Peyer's patch (tissue), 4 donors: ENCODE measurements at regions not wholly inside any gene's neighbourhood (a gene's known extent, or its start where the extent isn't known, plus 50 kb on each side); places are given as distances from the start of the nearest gene placed in this dataset.

Experiments
- DNase-seq, 3 donors: peaks; one replicate each; pipeline ENCODE4 v3.0.0-alpha.2; 2017 to 2019
- H3K27ac ChIP-seq, 4 donors: fragments of 200-600 bp; sonication (generic); one replicate each; pipeline ENCODE4 v1.5.1; 2016 to 2019
- H3K27me3 ChIP-seq, 2 donors: fragments of 200-600 bp; sonication (generic); one replicate each; pipeline ENCODE4 v1.5.1; 2019
- H3K36me3 ChIP-seq, 3 donors: fragments of 200-600 bp; sonication (generic); one replicate each; pipeline ENCODE4 v1.5.1; 2016 to 2019
- H3K4me1 ChIP-seq, 4 donors: fragments of 200-600 bp; sonication (generic); one replicate each; pipeline ENCODE4 v1.5.1; 2016 to 2019
- H3K4me3 ChIP-seq, 4 donors: fragments of 200-600 bp; sonication (generic); 1 replicate in 3 of 4; 2 replicates in 1 of 4; pipeline ENCODE4 v1.5.1; 2016 to 2019; ENCODE audit warnings: mild to moderate bottlenecking in 1 of 4
- H3K9me3 ChIP-seq, 4 donors: fragments of 200-600 bp; sonication (generic); one replicate each; pipeline ENCODE4 v1.5.1; 2016 to 2019; ENCODE audit warnings: mild to moderate bottlenecking in 1 of 4
- CTCF ChIP-seq, 6 experiments: fragments of 450-650 bp in 4 of 6; fragments of 200-600 bp in 2 of 6; sonication (generic) in 1 of 6; IDR thresholded peaks; one replicate each; pipeline ENCODE4 v1.5.1; 2017 to 2019; ENCODE audit warnings: antibody characterized with exemption in 6 of 6, mild to moderate bottlenecking in 3 of 6, moderate library complexity in 1 of 6
- POLR2A ChIP-seq, 2 donors: fragments of 450-650 bp; IDR thresholded peaks; one replicate each; pipeline ENCODE4 v1.5.1; 2017; ENCODE audit warnings: antibody characterized with exemption in 2 of 2, mild to moderate bottlenecking in 2 of 2, moderate library complexity in 2 of 2

GRCh38 chr6:125526007-125526720 lies 223.3 kb upstream of the HEY2 start:
- Histone ChIP-seq H3K4me1 (no peaks in the 10 kb centered on the region), H3K36me3 (no peaks in the 10 kb centered on the region), H3K27me3 (no peaks in the 10 kb centered on the region), H3K9me3 (no peaks in the 10 kb centered on the region), H3K4me3 (no peak overlapping the region), H3K27ac (no peak overlapping the region)
- TF ChIP-seq CTCF (IDR thresholded peaks at IDR 0.05) (no peak), POLR2A (IDR thresholded peaks at IDR 0.05) (no peak)
- no peak for DNase-seq

- H3K36me3 ChIP-seq = no peaks in the 10 kb centered on the region
- DNase-seq = no peak
Measured at GRCh38 chr6:125528621-125529041, 220.8 kb upstream of the HEY2 start.

GRCh38 chr6:125529061-125529460 lies 220.4 kb upstream of the HEY2 start:
- Histone ChIP-seq H3K4me3 (no peak overlapping the region), H3K27me3 (no peaks in the 10 kb centered on the region), H3K4me1 (no peaks in the 10 kb centered on the region), H3K27ac (no peak overlapping the region), H3K9me3 (no peaks in the 10 kb centered on the region), H3K36me3 (no peaks in the 10 kb centered on the region)
- TF ChIP-seq POLR2A (IDR thresholded peaks at IDR 0.05) (no peak), CTCF (IDR thresholded peaks at IDR 0.05) (no peak)
- no peak for DNase-seq

More at GRCh38 chr6:125528621-125529041, 220.8 kb upstream of the HEY2 start:
- H3K27me3 ChIP-seq = no peaks in the 10 kb centered on the region
- H3K27ac ChIP-seq = no peak overlapping the region
- no peaks in the 10 kb centered on the region for H3K4me1 ChIP-seq
- no peaks in the 10 kb centered on the region for H3K9me3 ChIP-seq
- no peak overlapping the region for H3K4me3 ChIP-seq
- TF ChIP-seq CTCF (IDR thresholded peaks at IDR 0.05) (no peak), POLR2A (IDR thresholded peaks at IDR 0.05) (no peak)

GRCh38 chr6:125533710-125534397 lies 215.6 kb upstream of the HEY2 start:
- DNase-seq = no peak
- Histone ChIP-seq H3K27me3 (no peaks in the 10 kb centered on the region), H3K9me3 (no peaks in the 10 kb centered on the region), H3K4me3 (no peak overlapping the region), H3K36me3 (no peaks in the 10 kb centered on the region), H3K27ac (no peak overlapping the region), H3K4me1 (no peaks in the 10 kb centered on the region)
- TF ChIP-seq CTCF (IDR thresholded peaks at IDR 0.05) = no peak
- TF ChIP-seq POLR2A (IDR thresholded peaks at IDR 0.05) = no peak

- H3K9me3 ChIP-seq = no peaks in the 10 kb centered on the region
- DNase-seq = no peak
- no peaks in the 10 kb centered on the region for H3K36me3 ChIP-seq
- H3K4me1 ChIP-seq = no peaks in the 10 kb centered on the region
- no peaks in the 10 kb centered on the region for H3K27me3 ChIP-seq
- no peak overlapping the region for H3K27ac ChIP-seq
- H3K4me3 ChIP-seq = no peak overlapping the region
- TF ChIP-seq POLR2A (IDR thresholded peaks at IDR 0.05) (no peak), CTCF (IDR thresholded peaks at IDR 0.05) (no peak)
Measured at GRCh38 chr6:125534430-125535263, 214.8 kb upstream of the HEY2 start.
